Cardiac fibroblast (primary cell): ENCODE measurements at regions not wholly inside any gene's neighbourhood (a gene's known extent, or its start where the extent isn't known, plus 50 kb on each side); places are given as distances from the start of the nearest gene placed in this dataset.

ENCODE experiments used
- DNase-seq, 2 donors: peaks; one replicate each; pipeline versions ENCODE4 v3.0.0 to v3.0.0-alpha.2; 2010; ENCODE audit warnings: low read depth in 2 of 2
- H3K4me3 ChIP-seq, 2 donors: replicated peaks in 1 of 2; 1 replicate in 1 of 2; 2 replicates in 1 of 2; pipeline ENCODE4 v1.5.1; 2011; ENCODE audit warnings: low read depth in 2 of 2, low read length in 2 of 2, mild to moderate bottlenecking in 2 of 2, moderate library complexity in 1 of 2
- CTCF ChIP-seq: IDR thresholded peaks from one replicate; pipeline ENCODE4 v1.5.1; 2011; ENCODE audit warnings: low read depth, mild to moderate bottlenecking, low read length, inconsistent platforms

DNA sequence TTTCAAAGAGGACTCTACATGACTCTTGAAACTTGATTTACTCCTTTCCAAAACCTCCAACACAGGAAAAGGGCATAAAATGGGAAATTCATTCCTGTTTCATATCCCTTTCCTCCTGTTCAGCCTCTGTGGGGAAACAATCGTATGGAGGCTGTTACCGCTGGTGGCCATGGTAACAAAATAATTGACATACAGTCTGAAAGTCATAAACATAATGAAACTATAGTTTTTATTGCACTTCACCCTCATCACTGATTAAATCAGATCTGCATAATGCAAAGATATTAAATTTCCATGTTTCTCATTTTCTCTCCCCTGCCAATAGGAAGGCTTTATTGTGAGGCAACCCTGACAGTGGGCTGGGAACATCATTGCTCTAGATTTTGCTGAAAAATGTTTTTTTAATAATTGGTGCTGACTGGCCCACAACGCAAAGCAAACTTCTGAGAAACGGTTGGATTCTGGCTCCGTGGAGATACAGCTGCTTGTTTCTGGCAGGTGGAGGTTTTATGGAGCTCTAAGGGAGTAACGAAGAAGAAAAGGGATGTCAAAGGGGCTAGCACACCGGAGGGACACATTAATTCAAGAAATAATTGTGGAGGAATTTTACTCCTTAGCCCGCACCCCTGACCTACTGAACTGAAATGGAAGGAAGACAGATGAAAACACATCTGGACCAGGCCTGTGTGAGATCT, 154.2 kb upstream of the SHISA6 start:
- no peak for TF ChIP-seq CTCF
- DNase-seq: no peak
- no peak overlapping the region for H3K4me3 ChIP-seq

- no peak overlapping the region for H3K4me3 ChIP-seq
These were observed 158.5 kb upstream of the SHISA6 start for GRCh38 chr17:11082559-11082958.

DNA sequence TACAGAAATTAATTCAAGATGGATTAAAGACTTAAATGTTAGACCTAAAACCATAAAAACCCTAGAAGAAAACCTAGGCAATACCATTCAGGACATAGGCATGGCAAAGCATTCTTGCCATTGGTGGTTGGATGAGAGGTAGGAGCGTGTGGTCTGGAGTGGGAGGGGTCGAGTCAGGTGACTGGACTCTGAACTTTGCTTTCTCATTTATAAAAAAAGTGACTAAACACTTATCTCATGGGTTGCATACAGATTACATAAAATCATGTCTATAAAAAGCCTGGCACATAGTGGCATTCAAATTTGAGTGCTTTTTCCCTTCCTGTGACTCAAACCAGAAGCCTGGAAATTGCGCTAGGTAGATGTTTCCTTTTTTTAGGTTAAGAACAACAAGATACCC, 159.7 kb upstream of the SHISA6 start:
- no peak overlapping the region for H3K4me3 ChIP-seq
- no peak for TF ChIP-seq CTCF
- DNase-seq: no peak

More at GRCh38 chr17:11082559-11082958, 158.5 kb upstream of the SHISA6 start:
- no peak for TF ChIP-seq CTCF
- DNase-seq: no peak

DNA sequence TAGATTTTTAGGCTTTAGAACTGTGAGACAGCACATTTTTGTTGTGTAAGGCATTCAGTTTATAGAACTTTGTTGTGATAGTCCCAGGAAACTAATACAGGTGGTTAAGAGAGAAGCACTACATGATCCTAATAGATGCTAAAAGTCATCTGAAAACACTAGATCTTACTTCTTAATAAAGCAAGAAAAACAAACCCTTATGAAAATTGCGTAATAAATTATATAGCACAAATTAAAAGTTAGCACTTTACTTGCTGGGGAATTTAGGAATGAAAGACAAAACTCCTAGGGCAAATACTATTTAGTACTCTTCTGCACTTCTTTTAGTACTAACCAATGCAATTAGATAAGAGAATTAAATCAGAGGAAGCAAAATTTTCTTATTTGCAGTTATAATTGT, 163.3 kb upstream of the SHISA6 start:
- DNase-seq: no peak
- no peak for TF ChIP-seq CTCF
- no peak overlapping the region for H3K4me3 ChIP-seq

DNA sequence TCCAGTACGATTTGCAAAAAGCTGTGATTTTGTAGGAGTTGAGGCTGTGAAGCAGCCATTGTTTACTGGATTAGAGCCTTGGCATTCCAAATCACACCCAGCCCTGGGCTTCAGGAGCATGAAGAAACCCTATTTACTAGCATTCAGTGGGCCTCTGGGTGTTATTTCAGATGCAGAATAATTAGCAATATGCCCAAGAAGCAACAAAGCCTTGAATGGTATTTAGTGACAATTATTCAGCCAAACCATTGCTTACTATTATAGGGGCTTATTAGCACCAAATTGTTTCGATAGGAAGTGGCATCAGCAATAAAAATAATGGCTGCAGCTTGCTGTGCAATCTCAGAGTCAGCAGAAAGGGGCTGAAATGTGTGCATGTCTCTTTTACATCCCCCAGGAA, 166.6 kb upstream of the SHISA6 start:
- H3K4me3 ChIP-seq: no peak overlapping the region
- DNase-seq: no peak
- no peak for TF ChIP-seq CTCF

DNA sequence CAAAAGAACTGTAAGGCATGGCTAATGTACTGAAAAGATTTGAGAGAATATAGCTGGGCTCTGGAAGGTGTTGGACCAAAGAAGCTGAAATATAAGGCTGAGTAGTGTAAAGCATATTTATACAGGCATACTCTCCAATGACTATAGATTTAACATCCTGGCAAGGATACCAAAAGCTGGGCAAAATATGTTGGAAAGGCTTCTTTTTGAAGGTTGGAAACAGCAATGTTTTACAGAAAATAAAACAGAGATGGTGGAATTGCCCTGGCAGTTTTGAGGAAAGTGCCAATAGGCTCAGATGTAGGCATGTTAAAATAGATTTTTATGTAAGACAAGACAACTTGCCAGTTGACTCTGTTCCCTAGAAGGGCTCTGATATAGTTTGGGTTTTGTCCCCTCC, 184.1 kb upstream of the SHISA6 start:
- H3K4me3 ChIP-seq: no peak overlapping the region
- DNase-seq: no peak
- TF ChIP-seq CTCF: no peak

DNA sequence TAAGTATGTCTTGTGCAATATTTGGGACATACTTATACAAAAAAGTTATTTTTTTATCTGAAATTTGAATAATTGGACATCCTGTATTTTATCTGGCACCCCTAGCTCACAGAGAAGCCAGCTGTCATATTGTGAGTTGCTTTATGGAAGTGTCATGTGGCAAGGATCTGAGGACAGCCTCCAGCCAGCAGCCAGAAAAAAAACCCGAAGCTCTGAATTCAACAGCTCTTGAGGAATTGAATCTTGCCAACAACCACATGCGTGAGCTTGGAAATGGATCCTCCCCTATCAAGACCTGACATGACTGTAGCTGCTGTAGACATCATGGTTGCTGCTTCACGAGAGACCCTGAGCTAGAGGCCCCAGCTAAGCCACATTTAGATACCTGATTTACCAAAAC, 187.2 kb upstream of the SHISA6 start:
- no peak for TF ChIP-seq CTCF
- no peak for DNase-seq
- no peak overlapping the region for H3K4me3 ChIP-seq
